ENCODE measurements at regions not wholly inside any gene's neighbourhood (a gene's known extent, or its start where the extent isn't known, plus 50 kb on each side); places are given as distances from the start of the nearest gene placed in this dataset.

GRCh38 chr5:126341906-126342630 is 81.1 kb upstream of the GRAMD2B start:
- no peaks in the 10 kb centered on the region for H3K36me3 ChIP-seq (ENCODE audit: control insufficient read depth in 2 of 2, insufficient read depth in 2 of 2, low read length in 1 of 2)
- no peak overlapping the region for H3K4me2 ChIP-seq (ENCODE audit: control insufficient read depth, insufficient read depth)
- no TSS peak for BruUV-seq (replicated peaks)
- ChIA-PET POLR2A (no interaction called here), RAD21 (ENCODE audit: unreplicated experiment) (interaction anchor here (0.9 to 1.4 kb wide), 3 partner anchors 11 to 197 kb away, joined by 3 read pairs; no protein-coding TSS in a partner anchor), SMC1A (ENCODE audit: uncharacterized antibody, unreplicated experiment) (interaction anchor here (0.6 to 6.1 kb wide), 8 partner anchors 9 to 201 kb away, joined by 3 to 26 read pairs (median 7); no protein-coding TSS in a partner anchor), CTCF (interaction anchor here (1.2 to 2.3 kb wide), 7 partner anchors 11 to 201 kb away, joined by 4 to 10 read pairs (median 6); no protein-coding TSS in a partner anchor)
- H3K9ac ChIP-seq (ENCODE audit: control insufficient read depth, insufficient read depth, low read length) = no peak overlapping the region
- 0% methylated on average over 1 of the region's 1 CpG for WGBS (ENCODE audit: insufficient coverage, insufficient replicate concordance, low lambda C conversion rate, missing lambda C conversion rate)
- H2AFZ ChIP-seq (ENCODE audit: control insufficient read depth, low read depth, low read length) = no peak overlapping the region
- no peaks in the 10 kb centered on the region for H4K20me1 ChIP-seq (ENCODE audit: control insufficient read depth, insufficient read depth)
- H3K79me2 ChIP-seq (ENCODE audit: control insufficient read depth, insufficient read depth, low read length) = no peaks in the 10 kb centered on the region
- DNase-seq (ENCODE audit: low read depth, low spot score) = no peak
- in situ Hi-C loops (cut with MboI) = no loop called here
- intact Hi-C loops (cut with micrococcal nuclease; ENCODE audit: unreplicated experiment) = no loop called here
- FAIRE-seq = no peak
- peaks cover 0 to 4% of the 10 kb centered on the region in 2 experiments; a peak in 1 of 4 replicates for H3K27me3 ChIP-seq (replicated peaks in 1 of 2; ENCODE audit: control insufficient read depth in 2 of 2, insufficient read depth in 2 of 2, low read length in 1 of 2)
- H3K9me3 ChIP-seq (replicated peaks; ENCODE audit: control insufficient read depth, insufficient read depth, low read length) = no peaks in the 10 kb centered on the region
- no peak for ATAC-seq
- no peak overlapping the region for H3K4me3 ChIP-seq
- H3K4me1 ChIP-seq (ENCODE audit: control insufficient read depth, insufficient read depth, low read length) = no peaks in the 10 kb centered on the region
- H3K27ac ChIP-seq (ENCODE audit: control insufficient read depth, insufficient read depth) = no peak overlapping the region
- no peak for TF ChIP-seq POU2F2 (IDR thresholded peaks at IDR 0.05; ENCODE audit: borderline replicate concordance, low read depth, low read length)
- TF ChIP-seq EGR1 (IDR thresholded peaks at IDR 0.05; ENCODE audit: borderline replicate concordance in 1 of 2, low read depth in 2 of 2, low read length in 2 of 2) = no peak
- TF ChIP-seq MYB (IDR thresholded peaks at IDR 0.05; ENCODE audit: borderline replicate concordance, low read depth, low read length) = no peak
- no peak for TF ChIP-seq SKIL (IDR thresholded peaks at IDR 0.05; ENCODE audit: low read depth, poor library complexity, severe bottlenecking)
- TF ChIP-seq FOXM1 (IDR thresholded peaks at IDR 0.05; ENCODE audit: low read depth, low read length) = no peak
- TF ChIP-seq BMI1 (IDR thresholded peaks at IDR 0.05; ENCODE audit: borderline replicate concordance) = no peak
- TF ChIP-seq SUPT20H (IDR thresholded peaks at IDR 0.05; ENCODE audit: borderline replicate concordance, control insufficient read depth, low read depth, low read length) = no peak
- no peak for TF ChIP-seq RBBP5 (conservative IDR thresholded peaks at IDR 0.05)

Data from GM12878 (cell line).